ENCODE measurements at regions not wholly inside any gene's neighbourhood (a gene's known extent, or its start where the extent isn't known, plus 50 kb on each side); places are given as distances from the start of the nearest gene placed in this dataset.

DNA sequence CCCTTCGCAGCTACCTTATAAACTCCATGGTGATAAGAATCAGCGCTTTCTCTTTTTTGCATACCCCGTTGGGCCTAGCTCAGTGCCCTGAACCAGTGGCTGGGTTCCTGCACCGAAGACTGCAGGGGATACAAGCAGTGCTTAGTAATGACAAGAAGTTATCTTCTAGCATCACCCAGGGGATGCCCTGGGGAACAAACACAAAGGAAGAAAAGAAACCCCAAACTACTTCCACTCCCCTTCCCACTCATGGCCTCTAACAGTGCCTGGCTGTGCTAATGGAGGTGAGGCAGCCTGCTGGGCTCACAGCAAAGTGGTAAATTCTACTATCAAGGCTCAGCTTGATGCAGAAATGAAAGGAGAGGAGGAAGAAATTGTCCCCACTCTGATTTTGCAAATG is 314.7 kb downstream of the TXNL1 start:
- H4K20me1 ChIP-seq (ENCODE audit: insufficient read depth, low read length), result no peaks in the 10 kb centered on the region
- H3K36me3 Mint-ChIP-seq, result no peaks in the 10 kb centered on the region
- TF ChIP-seq, protein P1, sequence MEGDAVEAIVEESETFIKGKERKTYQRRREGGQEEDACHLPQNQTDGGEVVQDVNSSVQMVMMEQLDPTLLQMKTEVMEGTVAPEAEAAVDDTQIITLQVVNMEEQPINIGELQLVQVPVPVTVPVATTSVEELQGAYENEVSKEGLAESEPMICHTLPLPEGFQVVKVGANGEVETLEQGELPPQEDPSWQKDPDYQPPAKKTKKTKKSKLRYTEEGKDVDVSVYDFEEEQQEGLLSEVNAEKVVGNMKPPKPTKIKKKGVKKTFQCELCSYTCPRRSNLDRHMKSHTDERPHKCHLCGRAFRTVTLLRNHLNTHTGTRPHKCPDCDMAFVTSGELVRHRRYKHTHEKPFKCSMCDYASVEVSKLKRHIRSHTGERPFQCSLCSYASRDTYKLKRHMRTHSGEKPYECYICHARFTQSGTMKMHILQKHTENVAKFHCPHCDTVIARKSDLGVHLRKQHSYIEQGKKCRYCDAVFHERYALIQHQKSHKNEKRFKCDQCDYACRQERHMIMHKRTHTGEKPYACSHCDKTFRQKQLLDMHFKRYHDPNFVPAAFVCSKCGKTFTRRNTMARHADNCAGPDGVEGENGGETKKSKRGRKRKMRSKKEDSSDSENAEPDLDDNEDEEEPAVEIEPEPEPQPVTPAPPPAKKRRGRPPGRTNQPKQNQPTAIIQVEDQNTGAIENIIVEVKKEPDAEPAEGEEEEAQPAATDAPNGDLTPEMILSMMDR (IDR thresholded peaks at IDR 0.05), result no peak
- no peaks in the 10 kb centered on the region for H3K36me3 ChIP-seq (replicated peaks in 1 of 2; ENCODE audit: control insufficient read depth in 1 of 2, insufficient read depth in 2 of 2, low read length in 2 of 2)
- H3K4me3 ChIP-seq (replicated peaks in 1 of 3; ENCODE audit: low read depth in 2 of 3, low read length in 3 of 3), result no peak overlapping the region
- no peak overlapping the region for H3K4me2 ChIP-seq (replicated peaks; ENCODE audit: extremely low read depth, low read length, poor library complexity, severe bottlenecking)
- no peak for DNase-seq
- H3K27ac ChIP-seq (ENCODE audit: low read depth in 1 of 2, low read length in 2 of 2), result no peak overlapping the region
- H3K4me1 Mint-ChIP-seq, result peaks cover 10% of the 10 kb centered on the region
- WGBS (ENCODE audit: insufficient coverage), result no CpG with 5 or more reads among the region's 4 CpGs
- H3K79me2 ChIP-seq (ENCODE audit: insufficient read depth, low read length), result no peaks in the 10 kb centered on the region
- peak overlapping the region; percentile 19 for H2AFZ ChIP-seq (ENCODE audit: insufficient read depth, low read depth, low read length, poor library complexity, severe bottlenecking)
- H3K27me3 ChIP-seq (ENCODE audit: control insufficient read depth in 2 of 2, insufficient read depth in 2 of 2, low read length in 2 of 2), result no peaks in the 10 kb centered on the region
- intact Hi-C loops (cut with micrococcal nuclease), result no loop called here
- H3K4me3 Mint-ChIP-seq, result no peak overlapping the region
- peaks cover 0 to 3% of the 10 kb centered on the region in 2 donors for H3K4me1 ChIP-seq (ENCODE audit: control insufficient read depth in 1 of 2, insufficient read depth in 2 of 2, low read length in 2 of 2)
- no peaks in the 10 kb centered on the region for H3K9me3 ChIP-seq (replicated peaks in 1 of 2; ENCODE audit: control insufficient read depth in 1 of 2, insufficient read depth in 1 of 2, low read length in 2 of 2)
- H3K27ac Mint-ChIP-seq, result peak overlapping the region in 1 of 7 donors; percentile 46
- H3K9ac ChIP-seq (ENCODE audit: insufficient read depth, low read length, poor library complexity, severe bottlenecking), result no peak overlapping the region
- peaks cover 0 to 7% (median 0%) of the 10 kb centered on the region in 3 donors for H3K27me3 Mint-ChIP-seq (ENCODE audit: low read depth in 3 of 3)
- H3K9me3 Mint-ChIP-seq, result peaks cover 0 to 5% (median 0%) of the 10 kb centered on the region in 7 donors

DNA sequence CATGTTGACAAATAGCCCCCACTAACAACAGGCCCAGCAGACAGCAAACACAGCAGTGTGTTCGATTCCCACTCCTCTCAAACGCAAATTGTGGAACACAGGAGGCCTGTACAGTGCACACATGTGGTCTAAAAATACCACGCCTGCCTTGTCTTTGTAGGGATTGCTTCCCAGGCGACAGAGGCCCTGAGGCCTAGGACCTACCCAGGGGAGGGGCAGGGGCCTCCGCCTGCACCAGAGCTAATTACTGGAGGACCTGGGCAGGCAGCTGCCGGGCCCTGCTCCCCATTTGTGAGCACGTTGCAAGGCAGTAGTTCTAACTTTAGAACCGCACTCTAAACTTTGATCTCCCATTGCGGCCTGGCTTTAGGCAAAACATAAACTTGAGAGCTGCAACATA is 316.0 kb downstream of the TXNL1 start:
- intact Hi-C loops (cut with micrococcal nuclease), result no loop called here
- WGBS (ENCODE audit: insufficient coverage), result 93% methylated on average over 9 of the region's 9 CpGs
- no peaks in the 10 kb centered on the region for H3K79me2 ChIP-seq (ENCODE audit: insufficient read depth, low read length)
- H3K4me2 ChIP-seq (replicated peaks; ENCODE audit: extremely low read depth, low read length, poor library complexity, severe bottlenecking), result no peak overlapping the region
- Mint-ChIP-seq H3K27ac (no peak overlapping the region), H3K9me3 (peaks cover 0 to 5% (median 0%) of the 10 kb centered on the region in 7 donors), H3K4me3 (no peak overlapping the region), H3K4me1 (peaks cover 17% of the 10 kb centered on the region), H3K27me3 (ENCODE audit: low read depth in 3 of 3) (peaks cover 0 to 7% (median 0%) of the 10 kb centered on the region in 3 donors), H3K36me3 (no peaks in the 10 kb centered on the region)
- H3K9me3 ChIP-seq (replicated peaks in 1 of 2; ENCODE audit: control insufficient read depth in 1 of 2, insufficient read depth in 1 of 2, low read length in 2 of 2), result no peaks in the 10 kb centered on the region
- H3K27ac ChIP-seq (ENCODE audit: low read depth in 1 of 2, low read length in 2 of 2), result no peak overlapping the region
- no peaks in the 10 kb centered on the region for H3K36me3 ChIP-seq (replicated peaks in 1 of 2; ENCODE audit: control insufficient read depth in 1 of 2, insufficient read depth in 2 of 2, low read length in 2 of 2)
- no peak overlapping the region for H3K4me3 ChIP-seq (replicated peaks in 1 of 3; ENCODE audit: low read depth in 2 of 3, low read length in 3 of 3)
- H4K20me1 ChIP-seq (ENCODE audit: insufficient read depth, low read length), result no peaks in the 10 kb centered on the region
- H3K27me3 ChIP-seq (ENCODE audit: control insufficient read depth in 2 of 2, insufficient read depth in 2 of 2, low read length in 2 of 2), result no peaks in the 10 kb centered on the region
- peaks cover 6 to 8% of the 10 kb centered on the region in 2 donors for H3K4me1 ChIP-seq (ENCODE audit: control insufficient read depth in 1 of 2, insufficient read depth in 2 of 2, low read length in 2 of 2)
- TF ChIP-seq, protein P1 (IDR thresholded peaks at IDR 0.05), result no peak
- no peak overlapping the region for H2AFZ ChIP-seq (ENCODE audit: insufficient read depth, low read depth, low read length, poor library complexity, severe bottlenecking)
- DNase-seq, result no peak
- no peak overlapping the region for H3K9ac ChIP-seq (ENCODE audit: insufficient read depth, low read length, poor library complexity, severe bottlenecking)
